HG03432 (cell line): ENCODE measurements at regions not wholly inside any gene's neighbourhood (a gene's known extent, or its start where the extent isn't known, plus 50 kb on each side); places are given as distances from the start of the nearest gene placed in this dataset.
"Not testable (repeated sequence)": the region's sequence is repeated elsewhere in the genome, so short reads cannot be mapped to it uniquely, and the experiment has no call there.

Experiments used
- ATAC-seq: cut with Tn5 transposase; IDR thresholded peaks from one replicate; pipeline ENCODE4 v1.9.1; 2021; ENCODE audit warnings: mild to moderate bottlenecking, moderate library complexity; ENCODE audit not compliant: unreplicated experiment

DNA sequence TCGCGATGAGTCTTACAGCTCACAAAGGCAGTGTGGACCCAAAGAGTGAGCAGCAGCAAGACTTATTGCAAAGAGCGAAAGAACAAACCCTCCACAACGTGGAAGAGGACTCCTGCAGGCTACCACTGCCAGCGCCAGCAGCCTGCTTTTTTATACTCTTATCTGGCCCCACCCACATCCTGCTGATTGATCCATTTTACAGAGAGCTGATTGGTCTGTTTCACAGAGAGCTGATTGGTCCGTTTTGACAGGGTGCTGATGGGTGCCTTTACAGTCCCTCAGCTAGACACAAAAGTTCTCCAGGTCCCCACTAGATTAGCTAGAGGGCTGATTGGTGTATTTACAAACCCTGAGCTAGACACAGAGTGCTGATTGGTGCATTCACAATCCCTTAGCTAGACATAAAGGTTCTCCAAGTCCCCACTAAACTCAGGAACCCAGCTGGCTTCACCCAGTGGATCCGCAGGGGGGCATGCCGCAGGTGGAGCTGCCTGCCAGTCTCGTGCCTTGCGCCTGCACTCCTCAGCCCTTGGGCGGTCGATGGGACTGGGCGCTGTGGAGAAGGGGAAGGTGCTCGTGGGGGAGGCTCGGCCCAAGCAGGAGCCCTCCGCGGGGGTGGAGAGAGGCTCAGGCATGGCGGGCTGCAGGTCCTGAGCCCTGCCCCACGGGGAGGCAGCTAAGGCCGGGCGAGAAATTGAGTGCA lies 75.7 kb downstream of the QDPR start:
- not testable (repeated sequence) for ATAC-seq

- ATAC-seq = no peak
These were observed 78.1 kb downstream of the QDPR start for GRCh38 chr4:17433827-17434226.

GRCh38 chr4:17427991-17428390 lies 83.9 kb downstream of the QDPR start:
- ATAC-seq = no peak

DNA sequence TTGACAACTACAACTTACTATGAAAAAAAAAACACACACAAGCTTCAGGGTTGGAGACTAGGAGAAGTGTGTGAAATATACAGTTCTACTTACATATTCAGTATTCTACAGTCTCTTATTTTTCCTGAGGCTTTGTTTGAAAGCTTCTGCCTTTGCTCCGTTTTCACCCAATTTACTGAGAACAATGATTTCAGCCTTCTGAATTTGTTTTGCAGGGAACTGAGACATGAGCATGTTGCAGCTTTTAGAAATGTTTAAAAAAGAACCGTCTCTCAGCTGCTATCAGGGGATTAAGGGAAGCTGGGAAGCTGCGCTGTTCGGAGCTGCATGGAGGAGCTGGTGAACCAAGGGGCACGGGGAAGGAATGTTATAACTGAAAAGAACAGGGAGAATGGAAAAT lies 85.7 kb downstream of the QDPR start:
- ATAC-seq = no peak

DNA sequence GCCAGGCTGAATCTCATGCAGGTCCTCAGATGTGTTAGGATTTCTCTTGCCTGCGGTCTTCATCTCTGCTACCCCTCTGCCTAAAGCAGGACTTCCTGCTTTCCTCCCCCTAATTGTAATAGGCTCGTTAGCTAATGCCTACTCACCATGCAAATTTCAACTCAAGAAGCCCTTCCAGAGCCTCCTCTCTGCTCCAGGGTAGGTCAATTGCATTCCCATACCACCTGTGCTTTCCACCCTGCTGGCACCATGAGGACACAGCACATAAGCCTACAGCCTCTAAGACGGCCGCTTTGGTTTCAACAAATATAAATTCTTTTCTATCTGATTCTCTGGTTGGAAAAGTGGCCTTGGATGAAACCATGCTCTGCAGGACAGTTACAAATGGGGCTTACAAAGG lies 93.9 kb downstream of the QDPR start:
- ATAC-seq = no peak

DNA sequence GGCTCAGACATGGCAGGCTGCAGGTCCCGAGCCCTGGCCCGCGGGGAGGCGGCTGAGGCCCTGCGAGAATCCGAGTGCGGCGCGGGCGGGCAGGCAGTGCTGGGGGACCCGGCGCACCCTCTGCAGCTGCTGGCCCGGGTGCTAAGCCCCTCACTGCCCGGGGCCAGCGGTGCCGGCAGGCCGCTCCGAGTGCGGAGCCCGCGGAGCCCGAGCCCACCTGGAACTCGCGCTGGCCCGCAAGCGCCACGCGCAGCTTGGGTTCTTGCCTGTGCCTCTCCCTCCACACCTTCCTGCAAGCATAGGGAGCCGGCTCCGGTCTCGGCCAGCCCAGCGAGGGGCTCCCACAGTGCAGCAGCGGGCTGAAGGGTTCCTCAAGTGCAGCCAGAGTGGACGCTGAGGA lies 97.5 kb downstream of the QDPR start:
- no peak for ATAC-seq

DNA sequence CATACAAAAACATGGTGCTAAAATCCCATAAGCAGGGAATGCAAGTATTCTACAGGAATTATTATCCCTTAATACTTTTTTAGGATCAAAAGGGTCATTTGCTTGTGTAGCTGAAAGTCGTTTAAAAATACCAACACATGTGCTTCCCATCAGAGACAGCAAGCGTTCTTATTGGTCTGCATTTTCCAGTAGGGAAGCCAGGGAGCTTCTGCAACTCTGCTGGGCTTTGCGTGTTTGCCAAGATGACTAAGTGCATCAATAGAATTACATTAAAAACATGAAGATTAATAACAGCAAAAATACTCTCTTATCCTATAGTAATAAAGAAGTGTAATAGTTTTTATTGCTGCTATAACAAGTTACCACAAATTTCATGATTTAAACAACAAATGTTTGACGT lies 111.2 kb downstream of the QDPR start:
- no peak for ATAC-seq

- no peak for ATAC-seq
These were observed 113.1 kb downstream of the QDPR start for GRCh38 chr4:17398805-17399204.

DNA sequence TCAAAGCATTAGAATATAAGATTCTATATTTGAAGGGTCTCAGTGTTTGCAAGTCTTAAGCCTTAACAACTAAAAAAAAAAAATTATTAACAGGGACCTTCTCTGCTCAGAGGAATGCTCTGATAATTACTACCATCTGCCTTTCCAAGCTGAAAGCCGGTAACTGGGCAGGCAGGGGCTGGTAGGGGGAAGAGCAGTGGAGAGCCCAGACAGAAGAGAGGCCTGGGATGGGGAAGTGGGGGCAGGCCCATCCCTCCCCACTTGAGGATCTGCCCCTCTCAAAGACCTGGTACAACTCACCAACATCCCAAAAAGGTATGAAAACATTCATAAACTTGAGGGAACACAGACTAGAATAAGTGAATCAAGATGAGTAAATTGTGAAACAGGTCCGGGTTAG lies 113.9 kb downstream of the QDPR start:
- ATAC-seq = no peak

DNA sequence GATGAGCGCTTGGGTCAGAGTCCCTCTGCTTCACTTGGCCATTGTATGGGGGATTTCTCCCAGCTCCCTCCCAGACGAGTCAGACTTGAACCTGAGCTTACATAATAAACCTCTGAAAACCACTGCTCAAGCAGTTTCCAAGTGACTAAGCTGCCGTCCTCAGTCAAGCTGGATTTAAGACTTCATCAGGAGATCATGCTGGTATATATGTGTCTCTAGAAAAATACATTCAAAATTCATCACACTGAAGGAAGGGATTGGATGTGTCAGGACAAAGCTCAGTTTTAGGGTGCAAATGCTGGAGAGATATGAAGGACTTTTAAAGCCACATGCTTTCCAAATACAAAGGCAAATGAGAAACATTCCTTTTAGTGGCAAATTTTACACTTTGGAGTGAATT lies 114.3 kb downstream of the QDPR start:
- no peak for ATAC-seq

DNA sequence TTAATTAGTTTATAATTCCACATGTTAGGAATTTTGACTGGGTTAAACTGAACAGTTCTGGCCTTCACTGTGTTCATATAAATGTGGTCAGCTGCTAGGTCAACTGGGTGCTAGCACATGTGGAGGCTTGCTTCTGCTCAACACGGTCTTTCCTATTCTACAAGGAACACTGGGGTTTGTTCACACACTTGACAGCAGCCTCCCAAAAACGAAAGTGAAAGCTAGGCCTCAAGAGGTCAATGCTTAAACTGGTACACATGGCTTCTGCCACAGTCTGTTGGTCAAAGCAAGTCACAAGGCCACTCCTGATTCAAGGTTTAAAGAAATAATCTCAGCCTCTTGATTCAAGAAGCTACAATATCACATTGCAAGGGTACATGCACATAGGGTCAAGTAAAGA lies 126.5 kb downstream of the QDPR start:
- peak; percentile 73 for ATAC-seq

DNA sequence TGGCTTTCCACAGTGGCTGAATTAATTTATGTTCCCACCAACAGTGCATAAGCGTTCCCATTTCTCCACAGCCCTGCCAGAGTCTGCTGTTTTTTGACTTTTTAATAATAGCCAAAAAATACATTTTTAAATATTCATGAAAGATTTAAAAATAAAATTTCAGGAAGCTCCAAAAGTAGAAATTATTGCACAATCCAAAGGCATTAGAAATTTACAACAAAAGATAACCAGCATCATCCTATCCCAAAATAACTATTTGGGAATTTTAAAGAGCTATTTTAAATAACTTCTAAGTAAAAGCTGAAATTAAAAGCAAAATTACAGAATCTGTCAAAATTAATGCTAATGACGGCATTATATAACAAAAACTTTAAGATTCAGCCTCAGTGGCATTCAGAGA lies 131.5 kb downstream of the QDPR start:
- no peak for ATAC-seq

DNA sequence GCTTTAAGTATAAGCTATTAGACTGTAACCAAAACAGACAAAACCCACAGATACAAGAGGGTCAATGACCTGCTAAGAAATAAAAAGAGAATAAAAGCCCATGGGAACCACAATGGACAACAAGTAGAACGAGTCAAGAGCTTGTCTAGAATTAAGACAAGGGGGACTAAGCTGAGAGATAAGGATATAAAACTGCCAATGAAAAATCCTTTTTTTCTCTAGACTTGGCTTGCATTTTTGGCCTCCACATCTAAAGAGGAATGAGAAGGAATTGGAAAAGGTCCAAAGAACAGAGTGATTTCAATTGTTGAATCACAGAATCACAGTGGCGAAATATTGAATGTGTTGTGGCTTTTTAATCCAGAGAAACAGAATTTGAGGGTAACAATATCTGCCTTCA lies 135.7 kb downstream of the QDPR start:
- ATAC-seq = no peak

GRCh38 chr4:17373666-17374065 lies 138.2 kb downstream of the QDPR start:
- ATAC-seq = no peak

DNA sequence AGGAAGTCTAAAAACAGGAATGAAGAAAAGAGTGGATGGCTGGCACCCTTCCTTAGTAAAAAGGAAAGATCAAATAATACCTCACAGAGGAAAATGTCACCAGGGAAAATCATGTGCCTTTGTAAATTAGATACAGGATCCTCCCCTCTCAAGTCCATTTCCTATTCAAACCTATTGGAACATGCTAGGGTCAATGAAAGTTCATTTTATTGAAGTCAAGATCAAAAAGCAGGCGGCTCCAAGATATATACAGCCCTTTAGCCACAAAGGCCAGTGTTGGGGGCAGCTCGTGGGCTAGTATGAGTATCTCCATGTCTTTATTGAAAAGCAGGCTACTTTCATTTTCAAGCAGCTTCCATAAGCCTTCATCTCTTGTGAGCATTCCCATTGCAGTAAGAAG lies 141.1 kb downstream of the QDPR start:
- ATAC-seq = no peak

- no peak for ATAC-seq
These were observed 143.5 kb downstream of the QDPR start for GRCh38 chr4:17368408-17368807.

DNA sequence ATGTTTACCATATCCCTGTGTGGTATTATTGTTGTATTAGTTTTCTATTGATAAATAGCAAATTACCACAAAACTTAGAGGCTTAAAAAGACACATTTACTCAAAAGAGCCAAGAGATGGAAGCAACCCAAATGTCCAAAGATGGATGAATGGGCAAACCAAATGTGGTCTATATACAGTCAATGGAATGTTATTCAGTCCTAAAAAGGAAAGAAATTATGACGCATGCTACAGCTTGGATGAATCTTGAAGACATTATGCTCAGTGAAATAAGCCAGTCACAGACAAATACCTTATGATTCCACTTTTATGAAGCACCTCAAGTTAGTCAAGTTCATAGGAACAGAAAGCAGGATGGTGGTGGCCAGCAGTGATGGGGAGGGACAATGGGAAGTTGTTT lies 144.7 kb downstream of the QDPR start:
- ATAC-seq = no peak

- no peak for ATAC-seq
These were observed 145.4 kb downstream of the QDPR start for GRCh38 chr4:17366496-17366895.

GRCh38 chr4:17362430-17362829 lies 149.5 kb downstream of the QDPR start:
- no peak for ATAC-seq

GRCh38 chr4:17358241-17358640 lies 153.6 kb downstream of the QDPR start:
- no peak for ATAC-seq

GRCh38 chr4:17356926-17357325 lies 155.0 kb downstream of the QDPR start:
- ATAC-seq = no peak

DNA sequence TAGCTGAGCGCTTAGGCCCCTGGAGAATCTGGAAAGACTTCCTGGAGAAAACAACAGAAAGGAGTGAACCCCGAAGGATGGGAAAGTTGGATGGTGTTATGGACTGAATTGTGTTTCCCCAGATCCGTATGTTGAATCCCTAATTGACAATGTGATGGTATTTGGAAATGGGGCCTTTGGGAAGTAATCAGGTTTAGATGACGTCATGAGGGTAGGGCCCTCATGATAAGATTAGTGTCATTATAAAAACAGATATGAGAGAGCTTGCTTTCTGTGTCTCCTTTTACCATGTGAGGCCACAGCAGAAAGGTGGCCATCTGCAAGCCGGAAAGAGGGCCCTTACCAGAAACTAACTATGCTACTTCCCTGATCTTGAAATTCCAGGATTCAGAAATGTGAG lies 159.5 kb downstream of the QDPR start:
- no peak for ATAC-seq

DNA sequence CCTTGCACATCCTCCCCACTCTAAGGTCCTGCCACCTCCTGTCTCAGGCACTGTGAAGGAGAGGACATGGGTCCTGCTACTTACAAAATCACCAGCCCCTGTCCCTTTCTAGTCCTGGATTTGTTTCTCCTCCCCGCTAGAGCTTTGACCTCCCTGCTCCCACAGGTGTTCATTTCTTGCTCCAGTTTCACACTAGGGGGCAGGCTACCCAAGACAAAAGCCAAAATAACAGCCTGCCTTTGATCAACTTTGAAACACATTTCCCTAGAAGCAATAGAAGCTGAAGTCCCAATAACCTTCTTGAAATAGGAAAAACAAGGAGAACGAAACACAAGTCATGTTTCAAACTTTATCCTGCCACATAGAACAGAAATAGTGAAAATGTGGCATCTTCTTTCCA lies 164.4 kb downstream of the QDPR start:
- peak; percentile 67 for ATAC-seq
